CD4-positive, alpha-beta memory T cell (primary cell): ENCODE measurements at regions not wholly inside any gene's neighbourhood (a gene's known extent, or its start where the extent isn't known, plus 50 kb on each side); places are given as distances from the start of the nearest gene placed in this dataset.

Source experiments
- CTCF ChIA-PET: fragments of 350-600 bp; sonication (Branson Sonifier 250); formaldehyde crosslinking; loops from one replicate; lab custom pipeline; 2021; ENCODE audit warnings: inconsistent platforms; ENCODE audit not compliant: partially characterized antibody; lab: Charles Lee
- POLR2A ChIA-PET: fragments of 350-600 bp; sonication (Branson Sonifier 250); formaldehyde crosslinking; loops from one replicate; lab custom pipeline; 2021; ENCODE audit not compliant: partially characterized antibody; lab: Charles Lee
- DNase-seq, 5 donors: peaks; one replicate each; pipeline versions ENCODE4 v3.0.0 to v3.0.0-alpha.2; 2020 to 2022; ENCODE audit warnings: mixed read lengths in 1 of 5
- H3K27ac ChIP-seq: one replicate; pipeline ENCODE4 v1.7.0; 2013; ENCODE audit warnings: low read depth, low read length
- H3K27me3 ChIP-seq: 2 replicates; pipeline ENCODE4 v1.7.0; 2013; ENCODE audit warnings: mild to moderate bottlenecking, low read length, moderate library complexity; ENCODE audit not compliant: insufficient read depth
- H3K36me3 ChIP-seq: 2 replicates; pipeline ENCODE4 v1.7.0; 2013; ENCODE audit warnings: mild to moderate bottlenecking, low read length, moderate library complexity; ENCODE audit not compliant: insufficient read depth
- H3K4me1 ChIP-seq: 2 replicates; pipeline ENCODE4 v1.7.0; 2013; ENCODE audit warnings: mild to moderate bottlenecking, low read length, moderate library complexity; ENCODE audit not compliant: insufficient read depth
- H3K4me3 ChIP-seq, 2 donors: one replicate each; pipeline ENCODE4 v1.7.0; 2013; ENCODE audit warnings: low read length in 2 of 2, mild to moderate bottlenecking in 1 of 2
- H3K9me3 ChIP-seq, 2 donors: one replicate each; pipeline ENCODE4 v1.7.0; 2013; ENCODE audit warnings: low read length in 2 of 2, control low read depth in 1 of 2; ENCODE audit not compliant: control insufficient read depth in 1 of 2
- H3K27ac Mint-ChIP-seq, 7 donors: one replicate each; pipeline ENCODE4 v1.8.0; 2020 to 2021; ENCODE audit warnings: mixed read lengths in 7 of 7, mild to moderate bottlenecking in 6 of 7, inconsistent platforms in 3 of 7, moderate library complexity in 3 of 7
- H3K27me3 Mint-ChIP-seq, 2 donors: one replicate each; pipeline ENCODE4 v1.8.0; 2020 to 2021; ENCODE audit warnings: mixed read lengths in 2 of 2
- H3K36me3 Mint-ChIP-seq, 2 donors: one replicate each; pipeline ENCODE4 v1.8.0; 2020 to 2021; ENCODE audit warnings: mixed read lengths in 2 of 2, inconsistent platforms in 1 of 2, mild to moderate bottlenecking in 1 of 2
- H3K4me1 Mint-ChIP-seq, 4 donors: one replicate each; pipeline ENCODE4 v1.8.0; 2020 to 2021; ENCODE audit warnings: mixed read lengths in 4 of 4, mild to moderate bottlenecking in 1 of 4
- H3K4me3 Mint-ChIP-seq, 8 donors: one replicate each; pipeline ENCODE4 v1.8.0; 2020 to 2021; ENCODE audit warnings: mixed read lengths in 8 of 8, mild to moderate bottlenecking in 7 of 8, moderate library complexity in 6 of 8, inconsistent platforms in 3 of 8
- H3K9me3 Mint-ChIP-seq, 8 donors: one replicate each; pipeline ENCODE4 v1.8.0; 2020 to 2021; ENCODE audit warnings: mixed read lengths in 8 of 8, mild to moderate bottlenecking in 5 of 8, inconsistent platforms in 3 of 8, moderate library complexity in 1 of 8
- intact Hi-C: fragments of 100-400 bp; cut with micrococcal nuclease; formaldehyde crosslinking; loops from one replicate; pipeline ENCODE4 v1.15.1; 2023

DNA sequence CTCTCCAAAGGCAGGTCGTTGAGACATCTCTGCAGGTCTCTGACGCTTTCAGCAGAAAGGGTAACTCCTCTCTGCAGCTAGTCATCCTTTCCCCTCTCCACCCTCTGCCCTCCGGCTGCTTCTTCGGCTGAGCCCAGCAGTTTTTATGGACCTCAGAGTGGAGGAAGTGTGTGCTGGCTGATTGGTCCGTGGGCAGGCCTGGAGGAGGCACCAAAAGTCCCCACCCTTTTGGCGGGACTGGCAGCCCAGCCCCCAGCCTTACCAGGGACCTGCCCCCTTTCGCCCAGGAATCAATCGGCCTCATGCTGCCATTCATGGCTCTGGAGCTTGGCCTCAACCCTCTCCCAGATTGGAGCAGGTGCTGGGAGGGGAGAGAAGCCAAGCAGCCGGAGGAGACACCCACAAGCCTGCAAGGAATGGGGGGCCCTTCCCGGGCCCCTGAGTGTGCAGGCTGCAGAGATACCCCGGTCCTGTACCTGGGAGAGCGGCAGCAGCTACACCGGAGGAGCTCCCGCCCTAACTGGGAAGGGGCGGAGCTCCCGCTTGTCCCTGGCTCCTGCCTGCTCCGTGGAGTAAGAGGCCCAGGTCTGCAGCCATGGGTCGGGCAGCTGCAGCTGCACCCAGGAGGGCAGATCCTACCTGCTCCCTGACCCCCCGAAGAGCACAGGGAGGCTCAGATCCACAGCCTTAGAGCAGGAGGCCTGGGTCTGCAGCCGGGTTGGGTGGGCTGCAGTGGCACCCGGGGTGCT, 170.3 kb upstream of the SOX4 start:
- no peak for DNase-seq
- Mint-ChIP-seq H3K4me1 (no peaks in the 10 kb centered on the region), H3K27me3 (peaks cover 0 to 3% of the 10 kb centered on the region in 2 donors), H3K9me3 (peaks cover 0 to 6% (median 3%) of the 10 kb centered on the region in 8 donors), H3K36me3 (no peaks in the 10 kb centered on the region), H3K4me3 (no peak overlapping the region), H3K27ac (no peak overlapping the region)
- Histone ChIP-seq H3K27me3 (no peaks in the 10 kb centered on the region), H3K4me3 (no peak overlapping the region), H3K36me3 (no peaks in the 10 kb centered on the region), H3K27ac (no peak overlapping the region), H3K4me1 (no peaks in the 10 kb centered on the region), H3K9me3 (no peaks in the 10 kb centered on the region)
- ChIA-PET POLR2A (no interaction called here), CTCF (no interaction called here)
- intact Hi-C loops: no loop called here

DNA sequence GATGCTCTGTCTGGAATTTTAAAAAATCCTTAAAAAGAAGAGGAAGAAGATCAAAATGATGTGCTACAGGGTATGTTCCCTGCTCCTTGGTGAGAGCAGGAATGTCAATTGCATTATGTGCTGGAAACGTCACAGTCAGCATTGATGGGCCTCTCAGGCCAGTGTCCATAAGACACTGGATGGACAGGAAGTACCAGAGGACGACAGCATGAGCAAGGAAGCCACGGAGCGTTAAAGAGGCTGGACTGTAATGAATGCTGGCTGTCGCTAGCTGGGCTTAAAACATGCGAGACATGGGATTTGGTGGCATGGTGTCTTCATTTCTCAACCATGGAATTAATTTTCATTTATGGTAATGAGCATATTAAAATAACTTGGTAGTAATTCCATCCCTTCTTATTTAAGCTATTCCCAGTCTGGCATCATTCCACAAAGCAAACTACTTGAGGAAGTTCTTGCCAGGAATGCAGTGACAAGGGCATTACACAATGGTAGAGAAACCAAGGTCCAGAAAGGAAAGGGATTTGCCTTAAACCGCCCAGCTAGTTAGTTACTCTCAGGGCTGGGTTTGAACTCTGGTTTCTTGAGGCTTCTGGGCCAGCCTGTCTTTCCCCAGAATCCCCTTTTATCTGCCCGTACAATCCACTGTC, 166.6 kb upstream of the SOX4 start:
- no peaks in the 10 kb centered on the region for H3K27me3 ChIP-seq
- no peak overlapping the region for H3K27ac Mint-ChIP-seq

DNA sequence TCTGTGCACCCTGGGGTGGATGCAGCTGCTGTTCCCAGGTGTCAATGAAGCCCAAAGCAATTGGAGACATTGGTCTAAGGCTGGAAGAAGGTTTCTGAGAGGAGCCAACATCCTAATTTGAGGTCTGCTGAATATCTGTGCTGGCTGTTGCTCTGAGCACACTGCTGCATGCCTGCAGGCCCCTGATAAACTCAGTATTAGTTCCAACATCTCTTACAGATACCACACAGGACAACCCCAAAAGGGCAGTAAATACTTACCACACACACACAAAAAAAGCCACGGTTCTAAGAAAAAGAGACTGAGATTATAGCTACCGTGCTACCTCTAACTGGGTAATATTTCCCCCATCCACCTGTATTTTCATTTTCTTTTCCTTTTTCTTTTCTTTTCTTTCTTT, 164.3 kb upstream of the SOX4 start:
- ChIA-PET POLR2A (no interaction called here), CTCF (no interaction called here)
- Mint-ChIP-seq H3K27me3 (peaks cover 8 to 10% of the 10 kb centered on the region in 2 donors), H3K36me3 (no peaks in the 10 kb centered on the region), H3K4me3 (no peak overlapping the region), H3K4me1 (peaks cover 0 to 4% (median 0%) of the 10 kb centered on the region in 4 donors), H3K9me3 (peaks cover 0 to 9% (median under 1%) of the 10 kb centered on the region in 8 donors), H3K27ac (no peak overlapping the region)
- no peak overlapping the region for H3K27ac ChIP-seq
- H3K36me3 ChIP-seq: no peaks in the 10 kb centered on the region
- H3K9me3 ChIP-seq: no peaks in the 10 kb centered on the region
- H3K27me3 ChIP-seq: no peaks in the 10 kb centered on the region
- no peak for DNase-seq
- H3K4me1 ChIP-seq: no peaks in the 10 kb centered on the region
- intact Hi-C loops: no loop called here
- no peak overlapping the region for H3K4me3 ChIP-seq

More for the DNA sequence above, 166.6 kb upstream of the SOX4 start:
- no peaks in the 10 kb centered on the region for H3K9me3 ChIP-seq
- Mint-ChIP-seq H3K4me1 (peaks cover 0 to 4% (median 0%) of the 10 kb centered on the region in 4 donors), H3K9me3 (peaks cover 0 to 9% (median 2%) of the 10 kb centered on the region in 8 donors), H3K4me3 (no peak overlapping the region), H3K36me3 (no peaks in the 10 kb centered on the region), H3K27me3 (peaks cover 7 to 8% of the 10 kb centered on the region in 2 donors)
- POLR2A ChIA-PET: no interaction called here
- intact Hi-C loops: no loop called here
- H3K4me1 ChIP-seq: no peaks in the 10 kb centered on the region
- no peak overlapping the region for H3K27ac ChIP-seq
- no peak overlapping the region for H3K4me3 ChIP-seq
- H3K36me3 ChIP-seq: no peaks in the 10 kb centered on the region
- DNase-seq: no peak
- CTCF ChIA-PET: no interaction called here

DNA sequence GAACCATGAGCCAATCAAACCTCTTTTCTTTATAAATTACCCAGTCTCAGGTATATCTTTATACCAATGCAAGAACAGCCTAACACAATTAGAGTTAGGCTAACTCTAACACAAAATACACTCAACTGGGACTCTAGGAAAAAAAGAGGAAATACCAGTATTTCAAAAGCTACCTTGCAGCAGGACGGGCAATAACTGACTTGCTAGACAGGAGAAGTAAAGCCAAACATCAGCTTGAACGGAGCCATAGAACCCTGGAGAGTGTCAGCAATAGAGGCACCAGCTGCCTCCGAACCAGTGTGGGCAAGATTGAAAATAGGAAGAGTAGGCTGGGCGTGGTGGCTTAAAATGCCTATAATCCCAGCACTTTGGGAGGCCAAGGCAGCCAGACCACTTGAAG, 162.0 kb upstream of the SOX4 start:
- intact Hi-C loops: no loop called here
- Histone ChIP-seq H3K4me1 (no peaks in the 10 kb centered on the region), H3K4me3 (no peak overlapping the region), H3K27me3 (no peaks in the 10 kb centered on the region), H3K9me3 (no peaks in the 10 kb centered on the region), H3K36me3 (no peaks in the 10 kb centered on the region), H3K27ac (no peak overlapping the region)
- CTCF ChIA-PET: no interaction called here
- Mint-ChIP-seq H3K4me3 (no peak overlapping the region), H3K36me3 (no peaks in the 10 kb centered on the region), H3K27ac (peak overlapping the region in 1 of 7 donors; percentile 4), H3K27me3 (peaks cover 4 to 10% of the 10 kb centered on the region in 2 donors), H3K9me3 (peaks cover 0 to 5% (median 0%) of the 10 kb centered on the region in 8 donors), H3K4me1 (peaks cover 0 to 4% (median 1%) of the 10 kb centered on the region in 4 donors)
- no peak for DNase-seq
- POLR2A ChIA-PET: no interaction called here

DNA sequence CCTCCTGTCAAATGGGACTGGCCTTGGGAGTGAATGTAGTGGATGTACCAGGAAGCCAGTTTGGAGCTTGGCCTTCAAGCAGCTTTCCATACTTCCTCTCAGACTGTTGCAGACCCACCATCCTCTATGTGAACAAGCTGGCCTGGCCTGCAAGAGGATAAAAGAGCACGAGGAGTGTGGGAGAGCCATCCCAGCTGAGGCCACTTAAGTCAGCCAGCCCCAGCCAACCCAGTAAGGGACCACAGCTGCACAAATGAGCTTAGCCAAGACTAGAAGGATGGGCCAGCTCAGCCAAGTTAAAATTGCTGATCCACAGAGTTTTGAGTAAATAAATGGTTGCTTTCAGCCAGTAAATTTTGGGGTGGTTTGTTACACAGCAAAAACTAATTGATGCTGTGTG, 156.9 kb upstream of the SOX4 start:
- Mint-ChIP-seq H3K4me1 (peaks cover 9 to 22% (median 16%) of the 10 kb centered on the region in 4 donors), H3K27me3 (peaks cover under 1 to 3% of the 10 kb centered on the region in 2 donors), H3K36me3 (no peaks in the 10 kb centered on the region), H3K9me3 (peaks cover 0 to 3% (median 0%) of the 10 kb centered on the region in 8 donors), H3K27ac (no peak overlapping the region), H3K4me3 (peak overlapping the region in 1 of 8 donors; percentile 2)
- H3K9me3 ChIP-seq: no peaks in the 10 kb centered on the region
- POLR2A ChIA-PET: no interaction called here
- H3K27ac ChIP-seq: no peak overlapping the region
- H3K36me3 ChIP-seq: no peaks in the 10 kb centered on the region
- peaks cover 14% of the 10 kb centered on the region for H3K4me1 ChIP-seq
- H3K27me3 ChIP-seq: no peaks in the 10 kb centered on the region
- no peak overlapping the region for H3K4me3 ChIP-seq
- intact Hi-C loops: no loop called here
- no peak for DNase-seq
- CTCF ChIA-PET: no interaction called here

DNA sequence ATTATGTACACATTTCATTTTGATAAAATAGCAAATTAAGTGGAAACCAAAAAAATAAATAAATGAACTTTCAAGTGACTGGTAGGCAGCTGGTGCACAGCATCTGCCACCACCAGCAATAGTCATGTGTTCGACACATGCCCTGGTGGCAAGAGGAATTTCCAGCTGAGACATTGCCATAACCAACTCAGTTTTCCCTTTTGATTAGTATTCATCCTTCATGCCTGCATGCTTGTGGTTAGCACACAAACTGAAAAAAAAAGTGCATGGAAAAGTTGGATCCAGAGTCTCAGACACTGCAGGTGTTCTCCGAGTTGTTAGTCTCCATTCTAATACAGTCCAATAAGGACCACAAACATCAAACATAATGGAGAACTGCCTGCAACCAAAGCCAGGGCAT, 156.0 kb upstream of the SOX4 start:
- no peaks in the 10 kb centered on the region for H3K36me3 Mint-ChIP-seq
- CTCF ChIA-PET: no interaction called here

DNA sequence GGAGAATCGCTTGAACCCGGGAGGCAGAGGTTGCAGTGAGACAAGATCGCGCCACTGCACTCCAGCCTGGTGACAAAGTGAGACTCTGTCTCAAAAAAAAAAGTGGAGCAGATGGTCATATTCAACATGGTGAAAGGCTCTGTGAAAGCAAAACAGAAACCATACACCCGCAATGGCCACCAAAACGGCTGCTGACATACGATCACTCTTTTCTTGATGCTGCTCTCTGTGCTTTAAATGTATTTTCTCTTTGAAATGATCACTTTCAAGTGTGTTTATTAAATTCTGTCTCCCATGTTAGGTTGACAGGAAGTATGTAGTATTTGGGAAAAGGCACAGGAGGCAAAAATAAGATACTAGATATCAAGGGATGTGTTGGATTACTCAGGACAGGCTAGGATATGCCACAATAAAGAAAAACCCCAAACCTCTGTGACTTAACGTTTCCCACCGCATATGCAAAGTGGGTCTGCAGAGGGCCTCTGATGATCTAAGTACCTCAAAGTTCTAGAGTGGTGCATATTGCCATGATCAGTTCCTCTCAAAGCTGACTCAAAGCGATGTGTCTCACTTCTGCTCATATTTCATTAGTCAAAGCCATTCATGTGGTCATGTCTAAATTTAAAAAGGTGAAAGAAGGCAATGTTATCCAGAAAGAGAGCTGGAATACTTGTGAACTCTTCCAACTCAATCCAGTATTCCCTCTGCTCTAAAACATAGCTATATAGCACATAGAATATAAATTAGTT, 155.1 kb upstream of the SOX4 start:
- Histone ChIP-seq H3K27ac (no peak overlapping the region), H3K4me1 (peaks cover 14% of the 10 kb centered on the region), H3K4me3 (no peak overlapping the region), H3K27me3 (no peaks in the 10 kb centered on the region), H3K36me3 (no peaks in the 10 kb centered on the region), H3K9me3 (no peaks in the 10 kb centered on the region)
- peaks cover 9 to 22% (median 16%) of the 10 kb centered on the region in 4 donors for H3K4me1 Mint-ChIP-seq
- ChIA-PET CTCF (no interaction called here), POLR2A (no interaction called here)
- H3K4me3 Mint-ChIP-seq: peak overlapping the region in 5 of 8 donors; percentile 27 to 70 (median 51)
- H3K36me3 Mint-ChIP-seq: no peaks in the 10 kb centered on the region
- H3K27ac Mint-ChIP-seq: peak overlapping the region in 4 of 7 donors; percentile 11 to 72 (median 54)
- peak in 3 of 5 donors; percentile 5 to 20 (median 11) for DNase-seq
- H3K27me3 Mint-ChIP-seq: no peaks in the 10 kb centered on the region
- peaks cover 0 to 3% (median 0%) of the 10 kb centered on the region in 8 donors for H3K9me3 Mint-ChIP-seq
- intact Hi-C loops: no loop called here

More for the DNA sequence above, 156.0 kb upstream of the SOX4 start:
- no peak overlapping the region for H3K4me3 Mint-ChIP-seq
- Histone ChIP-seq H3K27me3 (no peaks in the 10 kb centered on the region), H3K9me3 (no peaks in the 10 kb centered on the region), H3K36me3 (no peaks in the 10 kb centered on the region), H3K4me3 (no peak overlapping the region), H3K27ac (no peak overlapping the region), H3K4me1 (peaks cover 14% of the 10 kb centered on the region)
- peaks cover 9 to 22% (median 16%) of the 10 kb centered on the region in 4 donors for H3K4me1 Mint-ChIP-seq
- peaks cover 0 to 2% of the 10 kb centered on the region in 2 donors for H3K27me3 Mint-ChIP-seq
- no peak overlapping the region for H3K27ac Mint-ChIP-seq
- peaks cover 0 to 3% (median 0%) of the 10 kb centered on the region in 8 donors for H3K9me3 Mint-ChIP-seq
- intact Hi-C loops: no loop called here
- no peak for DNase-seq
- POLR2A ChIA-PET: no interaction called here
